Panc1 (cell line): ENCODE measurements at regions not wholly inside any gene's neighbourhood (a gene's known extent, or its start where the extent isn't known, plus 50 kb on each side); places are given as distances from the start of the nearest gene placed in this dataset.

Experiments
- ATAC-seq: fragments of 200-7000 bp; cut with Tn5 transposase; 2 replicates; pipeline ENCODE4 v1.9.1; 2020; ENCODE audit warnings: mild to moderate bottlenecking, moderate library complexity
- BruUV-seq: library from RNA; stranded (reverse); fragments of 400-500 nt; replicated peaks from 2 replicates; lab custom pipeline; 2021; lab: Mats Ljungman, UMichigan
- CTCF ChIA-PET: fragments of 300-600 bp; sonication (Branson Sonifier 250); formaldehyde crosslinking; loops from one replicate; lab custom pipeline; 2022; ENCODE audit warnings: antibody characterized with exemption; lab: Charles Lee
- POLR2A ChIA-PET: fragments of 300-600 bp; sonication (Branson Sonifier 250); formaldehyde crosslinking; loops from one replicate; lab custom pipeline; 2022; ENCODE audit warnings: antibody characterized with exemption; lab: Charles Lee
- DNase-seq: peaks from one replicate; pipeline ENCODE4 v3.0.0-alpha.2; 2010; ENCODE audit warnings: low read depth, low spot score
- H3K27ac ChIP-seq: 2 replicates; pipeline ENCODE4 v1.5.1; 2011; ENCODE audit warnings: mild to moderate bottlenecking, low read length, inconsistent platforms
- H3K27me3 ChIP-seq: fragments of 200-500 bp; sonication (Bioruptor generic); 2 replicates; pipeline ENCODE4 v1.6.0; 2014; ENCODE audit warnings: low read length, inconsistent platforms; ENCODE audit not compliant: control insufficient read depth, insufficient read depth
- H3K36me3 ChIP-seq: fragments of 200-500 bp; sonication (Bioruptor generic); 2 replicates; pipeline ENCODE4 v1.5.1; 2014; ENCODE audit warnings: inconsistent platforms, mild to moderate bottlenecking, low read length, moderate library complexity; ENCODE audit not compliant: control insufficient read depth, insufficient read depth
- H3K4me1 ChIP-seq: 2 replicates; pipeline ENCODE4 v1.5.1; 2011; ENCODE audit warnings: inconsistent platforms, mild to moderate bottlenecking, low read length, moderate library complexity; ENCODE audit not compliant: control insufficient read depth, insufficient read depth
- H3K4me3 ChIP-seq, 2 experiments: 2 replicates each; pipeline ENCODE4 v1.5.1; 2011 to 2012; ENCODE audit warnings: low read depth in 2 of 2, low read length in 2 of 2, mild to moderate bottlenecking in 2 of 2, inconsistent platforms in 1 of 2, moderate library complexity in 1 of 2
- H3K9me3 ChIP-seq: fragments of 200-500 bp; sonication (Bioruptor generic); 2 replicates; pipeline ENCODE4 v1.5.1; 2014; ENCODE audit warnings: low read depth, mild to moderate bottlenecking, inconsistent platforms, low read length, moderate library complexity; ENCODE audit not compliant: control insufficient read depth, insufficient read depth
- CTCF ChIP-seq: fragments of 450-650 bp; IDR thresholded peaks from 2 replicates; pipeline ENCODE4 v1.5.1; 2017; ENCODE audit warnings: mild to moderate bottlenecking
- POLR2AphosphoS5 ChIP-seq: IDR thresholded peaks from 2 replicates; pipeline ENCODE4 v1.6.1; 2012; ENCODE audit warnings: mild to moderate bottlenecking, low read depth, low read length, moderate library complexity
- SIN3A ChIP-seq: IDR thresholded peaks from 2 replicates; pipeline ENCODE4 v1.6.1; 2012; ENCODE audit warnings: low read depth, mild to moderate bottlenecking, low read length, moderate library complexity, borderline replicate concordance; ENCODE audit not compliant: insufficient read depth
- TCF7L2 ChIP-seq: IDR thresholded peaks from 2 replicates; pipeline ENCODE4 v1.6.1; 2011; ENCODE audit warnings: mild to moderate bottlenecking, low read depth, low read length, inconsistent platforms
- in situ Hi-C: cut with HindIII; loops from 2 replicates; pipeline ENCODE4 v1.10.0; 2016; ENCODE audit warnings: low sequenced_read_pairs, low pct_unique_long_range_greater_than_20kb
- intact Hi-C: fragments of 100-400 bp; cut with micrococcal nuclease; formaldehyde crosslinking; loops from one replicate; pipeline ENCODE4 v1.10.0; 2022; ENCODE audit not compliant: unreplicated experiment
- TF ChIP-seq, protein P1 (sequence below), 2 experiments: IDR thresholded peaks; 2 replicates each; pipeline ENCODE4 v1.6.1; 2011 to 2012; ENCODE audit warnings: low read depth in 2 of 2, control low read depth in 1 of 2, low read length in 1 of 2, mild to moderate bottlenecking in 1 of 2, moderate library complexity in 1 of 2; ENCODE audit not compliant: insufficient read depth in 1 of 2

- H3K36me3 ChIP-seq, result no peaks in the 10 kb centered on the region
- no peaks in the 10 kb centered on the region for H3K4me1 ChIP-seq
- no peak for TF ChIP-seq SIN3A
- TF ChIP-seq POLR2AphosphoS5, result no peak
- TF ChIP-seq CTCF, result no peak
- TF ChIP-seq, protein P1, sequence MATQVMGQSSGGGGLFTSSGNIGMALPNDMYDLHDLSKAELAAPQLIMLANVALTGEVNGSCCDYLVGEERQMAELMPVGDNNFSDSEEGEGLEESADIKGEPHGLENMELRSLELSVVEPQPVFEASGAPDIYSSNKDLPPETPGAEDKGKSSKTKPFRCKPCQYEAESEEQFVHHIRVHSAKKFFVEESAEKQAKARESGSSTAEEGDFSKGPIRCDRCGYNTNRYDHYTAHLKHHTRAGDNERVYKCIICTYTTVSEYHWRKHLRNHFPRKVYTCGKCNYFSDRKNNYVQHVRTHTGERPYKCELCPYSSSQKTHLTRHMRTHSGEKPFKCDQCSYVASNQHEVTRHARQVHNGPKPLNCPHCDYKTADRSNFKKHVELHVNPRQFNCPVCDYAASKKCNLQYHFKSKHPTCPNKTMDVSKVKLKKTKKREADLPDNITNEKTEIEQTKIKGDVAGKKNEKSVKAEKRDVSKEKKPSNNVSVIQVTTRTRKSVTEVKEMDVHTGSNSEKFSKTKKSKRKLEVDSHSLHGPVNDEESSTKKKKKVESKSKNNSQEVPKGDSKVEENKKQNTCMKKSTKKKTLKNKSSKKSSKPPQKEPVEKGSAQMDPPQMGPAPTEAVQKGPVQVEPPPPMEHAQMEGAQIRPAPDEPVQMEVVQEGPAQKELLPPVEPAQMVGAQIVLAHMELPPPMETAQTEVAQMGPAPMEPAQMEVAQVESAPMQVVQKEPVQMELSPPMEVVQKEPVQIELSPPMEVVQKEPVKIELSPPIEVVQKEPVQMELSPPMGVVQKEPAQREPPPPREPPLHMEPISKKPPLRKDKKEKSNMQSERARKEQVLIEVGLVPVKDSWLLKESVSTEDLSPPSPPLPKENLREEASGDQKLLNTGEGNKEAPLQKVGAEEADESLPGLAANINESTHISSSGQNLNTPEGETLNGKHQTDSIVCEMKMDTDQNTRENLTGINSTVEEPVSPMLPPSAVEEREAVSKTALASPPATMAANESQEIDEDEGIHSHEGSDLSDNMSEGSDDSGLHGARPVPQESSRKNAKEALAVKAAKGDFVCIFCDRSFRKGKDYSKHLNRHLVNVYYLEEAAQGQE (IDR thresholded peaks at IDR 0.05; ENCODE audit: insufficient read depth in 1 of 2, low read depth in 2 of 2, low read length in 1 of 2), result no peak
- TF ChIP-seq TCF7L2, result no peak
- POLR2A ChIA-PET, result no interaction called here
- no peaks in the 10 kb centered on the region; the same call in 1 of the 2 replicates for H3K27me3 ChIP-seq
- no peak for DNase-seq
- intact Hi-C loops (no loop called here), in situ Hi-C loops (no loop called here)
- BruUV-seq, result no TSS peak
- H3K4me3 ChIP-seq, result no peak overlapping the region
- no peak for ATAC-seq
- H3K9me3 ChIP-seq, result no peaks in the 10 kb centered on the region
- no peak overlapping the region for H3K27ac ChIP-seq
- CTCF ChIA-PET, result no interaction called here
These were observed 59.4 kb upstream of the GZMB start for GRCh38 chr14:24693353-24693737.

- H3K27ac ChIP-seq, result no peak overlapping the region
- H3K9me3 ChIP-seq, result no peaks in the 10 kb centered on the region
- BruUV-seq, result no TSS peak
- in situ Hi-C loops, result no loop called here
- CTCF ChIA-PET, result no interaction called here
- no peak for ATAC-seq
- POLR2A ChIA-PET, result no interaction called here
- DNase-seq, result no peak
- no peak overlapping the region for H3K4me3 ChIP-seq
- intact Hi-C loops, result no loop called here
- TF ChIP-seq, protein P1 (IDR thresholded peaks at IDR 0.05; ENCODE audit: insufficient read depth in 1 of 2, low read depth in 2 of 2, low read length in 1 of 2), result no peak
- no peak for TF ChIP-seq SIN3A
- no peak for TF ChIP-seq POLR2AphosphoS5
- TF ChIP-seq CTCF, result no peak
- no peak for TF ChIP-seq TCF7L2
- no peaks in the 10 kb centered on the region; the same call in 1 of the 2 replicates for H3K27me3 ChIP-seq
- no peaks in the 10 kb centered on the region for H3K36me3 ChIP-seq
- no peaks in the 10 kb centered on the region for H3K4me1 ChIP-seq
These were observed 58.7 kb upstream of the GZMB start for GRCh38 chr14:24692382-24693352.
